ENCODE measurements at regions not wholly inside any gene's neighbourhood (a gene's known extent, or its start where the extent isn't known, plus 50 kb on each side); places are given as distances from the start of the nearest gene placed in this dataset.

- no peak for TF ChIP-seq CTCF (IDR thresholded peaks at IDR 0.05)
- no peak for TF ChIP-seq POLR2A (IDR thresholded peaks at IDR 0.05)
These were observed 86.1 kb upstream of the STMND1 start for GRCh38 chr6:17015551-17016381.
